HS-5 (cell line): ENCODE measurements at regions not wholly inside any gene's neighbourhood (a gene's known extent, or its start where the extent isn't known, plus 50 kb on each side); places are given as distances from the start of the nearest gene placed in this dataset.

Experiments
- DNase-seq: peaks from one replicate; pipeline ENCODE4 v3.0.0-alpha.2; 2012; ENCODE audit warnings: low read depth

GRCh38 chr13:82817133-82817532, 1065.1 kb downstream of the SLITRK1 start:
- no peak for DNase-seq

- no peak for DNase-seq
Measured at GRCh38 chr13:82815791-82816190, 1066.5 kb downstream of the SLITRK1 start.

GRCh38 chr13:82803341-82803740, 1078.9 kb downstream of the SLITRK1 start:
- DNase-seq = peak; percentile 2

GRCh38 chr13:82802528-82802927, 1079.7 kb downstream of the SLITRK1 start:
- DNase-seq = no peak

GRCh38 chr13:82800391-82800790, 1081.9 kb downstream of the SLITRK1 start:
- no peak for DNase-seq

- DNase-seq = no peak
Measured at GRCh38 chr13:82797876-82798275, 1084.4 kb downstream of the SLITRK1 start.

- DNase-seq = no peak
Measured at GRCh38 chr13:82791035-82791434, 1091.2 kb downstream of the SLITRK1 start.

GRCh38 chr13:82772816-82773215, 1109.5 kb downstream of the SLITRK1 start:
- no peak for DNase-seq

GRCh38 chr13:82766732-82767321, 1115.4 kb downstream of the SLITRK1 start:
- no peak for DNase-seq

GRCh38 chr13:82758044-82758443, 1124.2 kb downstream of the SLITRK1 start:
- no peak for DNase-seq

GRCh38 chr13:82751206-82751605, 1131.1 kb downstream of the SLITRK1 start:
- DNase-seq = no peak

GRCh38 chr13:82749551-82749950, 1132.7 kb downstream of the SLITRK1 start:
- no peak for DNase-seq

GRCh38 chr13:82747958-82748357, 1134.3 kb downstream of the SLITRK1 start:
- DNase-seq = no peak

- no peak for DNase-seq
Measured at GRCh38 chr13:82747291-82747690, 1135.0 kb downstream of the SLITRK1 start.

- no peak for DNase-seq
Measured at GRCh38 chr13:82740442-82740841, 1141.8 kb downstream of the SLITRK1 start.

GRCh38 chr13:82739881-82740280, 1142.4 kb downstream of the SLITRK1 start:
- DNase-seq = no peak

- no peak for DNase-seq
Measured at GRCh38 chr13:82729401-82729800, 1152.9 kb downstream of the SLITRK1 start.

- no peak for DNase-seq
Measured at GRCh38 chr13:82720986-82721385, 1161.3 kb downstream of the SLITRK1 start.

GRCh38 chr13:82719987-82720386, 1162.3 kb downstream of the SLITRK1 start:
- DNase-seq = no peak

GRCh38 chr13:82717249-82717648, 1165.0 kb downstream of the SLITRK1 start:
- peak; percentile 70 for DNase-seq

- DNase-seq = peak; percentile 50
Measured at GRCh38 chr13:82713687-82714405, 1168.4 kb downstream of the SLITRK1 start.

GRCh38 chr13:82702513-82702912, 1179.8 kb downstream of the SLITRK1 start:
- no peak for DNase-seq

GRCh38 chr13:82701020-82701419, 1181.3 kb downstream of the SLITRK1 start:
- no peak for DNase-seq

- DNase-seq = no peak
Measured at GRCh38 chr13:82698941-82699340, 1183.3 kb downstream of the SLITRK1 start.
